OCI-LY7 (cell line): ENCODE measurements at regions not wholly inside any gene's neighbourhood (a gene's known extent, or its start where the extent isn't known, plus 50 kb on each side); places are given as distances from the start of the nearest gene placed in this dataset.

Source experiments
- CTCF ChIP-seq: fragments of 200-600 bp; sonication (generic); conservative IDR thresholded peaks from 2 replicates; pipeline ENCODE4 v1.5.1; 2014; ENCODE audit warnings: mild to moderate bottlenecking, antibody characterized with exemption, low read length, moderate library complexity, mixed read lengths
- EZH2phosphoT487 ChIP-seq: fragments of 200-600 bp; sonication (generic); IDR thresholded peaks from 2 replicates; pipeline ENCODE4 v1.6.1; 2018; ENCODE audit warnings: low read depth, borderline replicate concordance, mild to moderate bottlenecking, mixed run types, antibody characterized with exemption, low read length, moderate library complexity, mixed read lengths

GRCh38 chr18:1026930-1027329, 122.3 kb downstream of the ADCYAP1 start:
- TF ChIP-seq CTCF (no peak), EZH2phosphoT487 (no peak)
